Vagina (tissue), 2 donors: ENCODE measurements at regions not wholly inside any gene's neighbourhood (a gene's known extent, or its start where the extent isn't known, plus 50 kb on each side); places are given as distances from the start of the nearest gene placed in this dataset.
"Not testable (repeated sequence)": the region's sequence is repeated elsewhere in the genome, so short reads cannot be mapped to it uniquely, and the experiment has no call there.

ENCODE experiments used
- CTCF ChIP-seq, 3 experiments: fragments of 450-650 bp in 2 of 3; fragments of 200-600 bp in 1 of 3; sonication (generic) in 1 of 3; IDR thresholded peaks; one replicate each; pipeline ENCODE4 v1.5.1; 2017 to 2019; ENCODE audit warnings: antibody characterized with exemption in 3 of 3, mild to moderate bottlenecking in 2 of 3, moderate library complexity in 2 of 3
- POLR2A ChIP-seq, 2 donors: fragments of 450-650 bp; IDR thresholded peaks; one replicate each; pipeline ENCODE4 v1.6.1; 2017; ENCODE audit warnings: antibody characterized with exemption in 2 of 2, mild to moderate bottlenecking in 2 of 2, moderate library complexity in 2 of 2
- POLR2AphosphoS5 ChIP-seq, 2 donors: sonication (generic); formaldehyde crosslinking; IDR thresholded peaks; one replicate each; pipeline ENCODE4 v1.9.0; 2017; ENCODE audit warnings: antibody characterized with exemption in 2 of 2, mild to moderate bottlenecking in 2 of 2, low read depth in 1 of 2; ENCODE audit not compliant: insufficient read depth in 1 of 2

- not testable (repeated sequence) for TF ChIP-seq POLR2A (IDR thresholded peaks at IDR 0.05); CTCF (IDR thresholded peaks at IDR 0.05); POLR2AphosphoS5 (IDR thresholded peaks at IDR 0.05; ENCODE audit: insufficient read depth in 1 of 2, low read depth in 1 of 2)
Observed at GRCh38 chr13:18213511-18213910, 968.1 kb downstream of the TUBA3C start.
